ENCODE measurements at regions not wholly inside any gene's neighbourhood (a gene's known extent, or its start where the extent isn't known, plus 50 kb on each side); places are given as distances from the start of the nearest gene placed in this dataset.

DNA sequence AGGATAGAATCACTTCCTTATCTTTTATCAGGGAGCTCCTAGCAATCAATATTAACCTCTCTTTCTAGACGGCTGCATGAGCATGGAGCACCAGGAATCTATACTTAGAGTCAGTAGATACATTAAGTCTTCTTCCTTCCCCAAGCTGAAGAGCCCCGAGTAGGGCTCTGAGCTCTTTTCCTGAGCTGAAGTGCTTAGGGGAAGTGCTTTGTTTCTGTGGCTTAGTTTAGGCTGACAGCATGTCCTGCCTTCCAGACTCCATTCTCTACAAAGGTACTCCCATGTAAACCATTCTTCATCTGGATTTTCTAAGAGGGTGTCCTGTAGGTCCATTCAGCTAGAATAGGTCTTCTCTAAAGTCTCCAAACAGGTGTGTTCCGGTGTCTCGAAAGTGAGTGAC, 127.5 kb upstream of the AFF2 start:
- TF ChIP-seq, protein P1, sequence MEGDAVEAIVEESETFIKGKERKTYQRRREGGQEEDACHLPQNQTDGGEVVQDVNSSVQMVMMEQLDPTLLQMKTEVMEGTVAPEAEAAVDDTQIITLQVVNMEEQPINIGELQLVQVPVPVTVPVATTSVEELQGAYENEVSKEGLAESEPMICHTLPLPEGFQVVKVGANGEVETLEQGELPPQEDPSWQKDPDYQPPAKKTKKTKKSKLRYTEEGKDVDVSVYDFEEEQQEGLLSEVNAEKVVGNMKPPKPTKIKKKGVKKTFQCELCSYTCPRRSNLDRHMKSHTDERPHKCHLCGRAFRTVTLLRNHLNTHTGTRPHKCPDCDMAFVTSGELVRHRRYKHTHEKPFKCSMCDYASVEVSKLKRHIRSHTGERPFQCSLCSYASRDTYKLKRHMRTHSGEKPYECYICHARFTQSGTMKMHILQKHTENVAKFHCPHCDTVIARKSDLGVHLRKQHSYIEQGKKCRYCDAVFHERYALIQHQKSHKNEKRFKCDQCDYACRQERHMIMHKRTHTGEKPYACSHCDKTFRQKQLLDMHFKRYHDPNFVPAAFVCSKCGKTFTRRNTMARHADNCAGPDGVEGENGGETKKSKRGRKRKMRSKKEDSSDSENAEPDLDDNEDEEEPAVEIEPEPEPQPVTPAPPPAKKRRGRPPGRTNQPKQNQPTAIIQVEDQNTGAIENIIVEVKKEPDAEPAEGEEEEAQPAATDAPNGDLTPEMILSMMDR (IDR thresholded peaks at IDR 0.05; ENCODE audit: extremely low read depth, missing control alignments), result no peak
- DNase-seq (ENCODE audit: low spot score), result no peak

DNA sequence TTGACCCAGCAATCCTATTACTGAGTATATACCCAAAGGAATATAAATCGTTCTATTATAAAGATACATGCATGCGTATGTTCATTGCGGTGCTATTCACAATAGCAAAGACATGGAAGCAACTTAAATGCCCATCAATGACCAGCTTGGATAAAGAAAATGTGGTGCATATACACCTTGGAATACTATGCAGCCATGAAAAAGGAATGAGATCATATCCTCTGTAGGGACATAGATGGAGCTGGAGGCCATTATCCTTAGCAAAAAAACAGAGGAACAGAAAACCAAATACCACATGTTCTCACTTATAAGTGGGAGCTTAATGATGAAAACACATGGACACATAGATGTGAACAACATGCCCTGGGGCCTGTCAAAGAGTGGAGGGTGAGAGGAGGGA, 124.1 kb upstream of the AFF2 start:
- TF ChIP-seq, protein P1 (IDR thresholded peaks at IDR 0.05; ENCODE audit: extremely low read depth, missing control alignments), result no peak
- DNase-seq (ENCODE audit: low spot score), result no peak

DNA sequence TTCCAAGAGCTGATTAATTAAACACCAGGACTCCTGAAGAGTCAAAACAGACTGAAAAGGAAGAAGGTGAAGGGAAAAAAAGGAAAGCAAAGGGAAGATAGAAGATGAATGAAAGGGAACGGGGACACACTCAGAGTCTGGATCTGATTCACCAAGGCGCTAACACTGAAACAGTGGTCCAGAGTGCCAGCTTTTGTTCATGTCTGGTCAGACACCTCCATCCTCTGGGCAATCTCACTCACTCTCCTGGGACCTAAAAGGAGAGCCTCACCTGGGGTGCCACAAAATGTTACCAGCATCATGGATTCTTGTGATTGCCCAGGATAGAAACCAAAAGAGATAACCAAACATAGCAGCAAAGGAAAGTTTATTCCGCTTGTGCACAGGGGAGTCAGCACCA, 120.3 kb upstream of the AFF2 start:
- DNase-seq (ENCODE audit: low spot score), result no peak
- TF ChIP-seq, protein P1 (IDR thresholded peaks at IDR 0.05; ENCODE audit: extremely low read depth, missing control alignments), result no peak

DNA sequence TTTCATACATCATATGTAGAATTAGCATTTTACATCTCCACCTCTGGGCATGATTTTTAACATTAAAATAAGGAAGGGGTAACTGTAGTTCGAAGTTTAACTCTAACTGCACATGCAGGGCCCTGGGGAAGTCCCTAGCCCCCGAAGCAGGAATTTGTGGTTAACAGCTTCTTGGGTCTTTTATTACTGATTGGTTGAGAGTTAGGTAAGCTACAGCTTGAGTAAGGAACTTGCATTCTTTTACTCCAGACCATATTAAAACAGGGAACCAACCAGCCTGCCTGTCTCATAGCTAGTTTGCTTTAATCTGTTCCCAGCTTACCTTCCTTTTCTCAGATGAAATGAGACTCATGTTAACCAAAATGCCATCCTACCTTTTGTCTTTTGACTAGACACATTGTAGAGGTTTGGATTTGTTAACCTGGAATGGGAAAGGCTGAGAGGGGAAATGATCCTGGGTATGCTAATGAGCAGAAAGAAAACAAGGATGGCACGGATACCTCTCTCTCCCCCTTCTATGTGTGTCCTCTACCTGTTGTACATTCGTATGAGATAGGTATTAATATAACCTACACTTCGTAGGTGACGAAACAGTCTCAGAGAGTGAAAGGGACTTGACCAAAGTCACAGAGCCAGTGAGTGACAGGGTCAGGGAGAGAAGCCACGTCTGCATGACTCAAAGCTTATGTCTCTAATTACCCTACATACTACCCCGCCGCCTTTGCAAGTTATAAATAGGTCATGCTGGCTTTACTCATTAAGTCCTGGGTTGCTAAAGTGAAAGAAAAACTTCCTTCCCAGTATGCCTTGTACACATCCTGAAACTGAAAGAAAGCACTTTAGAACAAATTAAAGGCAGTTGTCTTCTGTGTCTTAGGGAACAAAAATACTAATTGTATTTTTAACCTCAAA, 119.5 kb upstream of the AFF2 start:
- TF ChIP-seq, protein P1 (IDR thresholded peaks at IDR 0.05; ENCODE audit: extremely low read depth, missing control alignments), result no peak
- DNase-seq (ENCODE audit: low spot score), result peak; percentile 26

DNA sequence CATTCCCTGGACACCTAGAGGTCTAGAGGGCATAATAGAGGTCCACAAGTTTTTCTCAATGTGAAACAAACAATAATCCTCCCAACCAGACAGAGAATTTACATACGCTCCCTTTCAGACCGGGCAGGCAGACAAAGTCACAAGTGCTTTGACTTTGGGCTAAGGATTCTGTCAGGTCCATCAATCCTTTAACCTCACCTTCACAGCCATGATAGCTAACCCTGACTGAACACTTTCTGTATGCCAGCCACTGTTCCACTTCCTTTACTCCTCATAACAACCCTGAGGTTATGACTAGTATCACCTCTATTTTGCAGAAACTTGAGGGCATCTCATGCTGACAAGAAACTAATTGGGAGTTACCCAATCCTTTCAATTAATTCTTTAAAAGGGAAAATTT, 118.8 kb upstream of the AFF2 start:
- no peak for DNase-seq (ENCODE audit: low spot score)
- TF ChIP-seq, protein P1 (IDR thresholded peaks at IDR 0.05; ENCODE audit: extremely low read depth, missing control alignments), result no peak

DNA sequence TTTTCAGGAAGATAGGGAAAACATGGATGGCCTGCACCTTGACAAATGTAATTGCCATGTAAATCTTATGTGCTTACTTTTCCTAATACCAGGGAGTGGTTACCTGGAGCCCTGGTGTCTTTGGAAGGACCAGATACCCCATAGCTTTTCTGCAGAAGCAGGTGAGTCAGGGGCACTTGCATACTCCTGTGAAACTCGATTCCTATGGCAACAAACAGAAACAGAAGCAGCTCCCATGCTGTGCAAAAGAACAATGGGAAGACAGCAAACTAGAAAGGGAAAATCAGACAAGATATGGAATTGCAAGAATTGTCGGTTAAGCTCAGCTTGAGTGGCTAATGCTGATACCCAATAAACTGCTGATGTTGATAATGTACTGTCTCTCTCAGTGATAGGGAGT, 117.4 kb upstream of the AFF2 start:
- DNase-seq (ENCODE audit: low spot score), result no peak
- TF ChIP-seq, protein P1 (IDR thresholded peaks at IDR 0.05; ENCODE audit: extremely low read depth, missing control alignments), result no peak

DNA sequence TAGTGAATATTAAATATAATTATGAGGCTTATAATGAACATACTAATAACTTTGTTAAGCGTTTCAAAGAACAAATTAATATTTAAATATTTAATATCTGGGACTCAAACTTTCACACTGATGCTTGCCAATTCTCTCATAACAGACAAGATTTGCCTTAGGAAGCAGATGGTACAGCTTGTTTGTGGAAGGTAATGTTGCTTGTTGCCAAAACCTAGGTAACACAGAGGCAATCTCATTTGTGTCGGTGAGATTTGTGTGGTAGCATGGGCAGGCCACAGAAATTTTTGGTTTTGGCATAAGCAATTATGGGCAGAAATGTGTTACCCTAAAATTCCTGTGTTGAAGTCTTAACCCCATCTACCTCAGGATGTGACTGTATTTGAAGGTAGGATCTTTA, 114.9 kb upstream of the AFF2 start:
- no peak for DNase-seq (ENCODE audit: low spot score)
- TF ChIP-seq, protein P1 (IDR thresholded peaks at IDR 0.05; ENCODE audit: extremely low read depth, missing control alignments), result no peak
